Kidney (tissue), 13 donors: ENCODE measurements at regions not wholly inside any gene's neighbourhood (a gene's known extent, or its start where the extent isn't known, plus 50 kb on each side); places are given as distances from the start of the nearest gene placed in this dataset.

Experiments
- DNase-seq, 5 donors: peaks; one replicate each; pipeline ENCODE4 v3.0.0-alpha.2; 2013 to 2020
- FAIRE-seq: peaks from 2 replicates; lab custom pipeline; 2012; peaks lifted over from hg19 to GRCh38; lab: Jason Lieb, UNC
- H3K27ac ChIP-seq, 2 donors: one replicate each; pipeline ENCODE4 v1.7.0; 2013; ENCODE audit warnings: low read depth in 2 of 2, low read length in 2 of 2, inconsistent platforms in 1 of 2
- H3K27me3 ChIP-seq: one replicate; pipeline ENCODE4 v1.7.1; 2013; ENCODE audit warnings: low read length, inconsistent platforms; ENCODE audit not compliant: control insufficient read depth, insufficient read depth
- H3K36me3 ChIP-seq, 3 donors: one replicate each; pipeline versions ENCODE4 v1.7.0 to v1.7.1; 2013; ENCODE audit warnings: low read length in 3 of 3, control low read depth in 1 of 3, inconsistent platforms in 1 of 3; ENCODE audit not compliant: insufficient read depth in 3 of 3, control insufficient read depth in 2 of 3
- H3K4me1 ChIP-seq, 3 donors: one replicate each; pipeline versions ENCODE4 v1.7.0 to v1.7.1; 2013; ENCODE audit warnings: low read length in 3 of 3, inconsistent platforms in 1 of 3, low read depth in 1 of 3; ENCODE audit not compliant: control insufficient read depth in 2 of 3, insufficient read depth in 2 of 3
- H3K4me3 ChIP-seq, 3 donors: one replicate each; pipeline versions ENCODE4 v1.7.0 to v1.8.1; 2013; ENCODE audit warnings: low read length in 3 of 3, control low read depth in 1 of 3, inconsistent platforms in 1 of 3
- H3K9ac ChIP-seq, 3 donors: one replicate each; pipeline versions ENCODE4 v1.7.0 to v1.7.1; 2013; ENCODE audit warnings: low read length in 3 of 3, control low read depth in 1 of 3, inconsistent platforms in 1 of 3
- H3K9me3 ChIP-seq, 3 donors: one replicate each; pipeline versions ENCODE4 v1.7.0 to v1.7.1; 2013; ENCODE audit warnings: low read length in 3 of 3, control low read depth in 1 of 3, inconsistent platforms in 1 of 3; ENCODE audit not compliant: control insufficient read depth in 2 of 3, insufficient read depth in 1 of 3
- intact Hi-C: fragments of 100-400 bp; cut with DNase I; formaldehyde crosslinking; loops from one replicate; pipeline ENCODE4 v1.11.1; 2022
- TF ChIP-seq, protein P1 (sequence below): IDR thresholded peaks from 3 replicates; pipeline ENCODE4 v1.5.1; 2012; ENCODE audit warnings: mild to moderate bottlenecking, moderate library complexity, borderline replicate concordance; ENCODE audit not compliant: insufficient read depth; ENCODE audit errors: extremely low read depth
- donor health status: control.
- donor health status: control.
- donor health status: control.
- donor health status: control.
- donor health status: control.
- donor health status: DM: yes; HTN: yes; CAD: no.
- donor health status: Normal renal cell carcinoma (clear cell type).

DNA sequence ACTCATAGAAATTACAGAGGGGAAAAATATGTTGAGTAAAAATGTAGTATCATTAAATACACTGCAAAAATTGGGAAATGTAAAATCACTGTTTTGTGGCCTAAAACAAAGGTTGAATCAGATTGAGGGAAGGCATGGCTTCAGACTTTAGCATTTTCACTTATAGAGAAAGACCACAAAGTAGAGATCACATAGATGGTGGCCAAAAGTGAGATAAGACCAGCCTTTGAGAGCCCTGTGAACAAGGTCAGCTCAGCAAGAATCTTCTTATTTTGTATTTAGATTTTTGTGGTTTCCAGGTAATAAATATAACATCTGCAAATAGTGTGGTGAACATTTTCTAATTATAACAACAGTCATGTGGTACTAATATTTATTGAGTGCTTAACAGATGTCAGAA lies 544.8 kb upstream of the DPPA4 start:
- no peaks in the 10 kb centered on the region for H3K36me3 ChIP-seq
- H3K27ac ChIP-seq, result no peak overlapping the region
- no peaks in the 10 kb centered on the region for H3K27me3 ChIP-seq
- FAIRE-seq, result no peak
- TF ChIP-seq, protein P1, sequence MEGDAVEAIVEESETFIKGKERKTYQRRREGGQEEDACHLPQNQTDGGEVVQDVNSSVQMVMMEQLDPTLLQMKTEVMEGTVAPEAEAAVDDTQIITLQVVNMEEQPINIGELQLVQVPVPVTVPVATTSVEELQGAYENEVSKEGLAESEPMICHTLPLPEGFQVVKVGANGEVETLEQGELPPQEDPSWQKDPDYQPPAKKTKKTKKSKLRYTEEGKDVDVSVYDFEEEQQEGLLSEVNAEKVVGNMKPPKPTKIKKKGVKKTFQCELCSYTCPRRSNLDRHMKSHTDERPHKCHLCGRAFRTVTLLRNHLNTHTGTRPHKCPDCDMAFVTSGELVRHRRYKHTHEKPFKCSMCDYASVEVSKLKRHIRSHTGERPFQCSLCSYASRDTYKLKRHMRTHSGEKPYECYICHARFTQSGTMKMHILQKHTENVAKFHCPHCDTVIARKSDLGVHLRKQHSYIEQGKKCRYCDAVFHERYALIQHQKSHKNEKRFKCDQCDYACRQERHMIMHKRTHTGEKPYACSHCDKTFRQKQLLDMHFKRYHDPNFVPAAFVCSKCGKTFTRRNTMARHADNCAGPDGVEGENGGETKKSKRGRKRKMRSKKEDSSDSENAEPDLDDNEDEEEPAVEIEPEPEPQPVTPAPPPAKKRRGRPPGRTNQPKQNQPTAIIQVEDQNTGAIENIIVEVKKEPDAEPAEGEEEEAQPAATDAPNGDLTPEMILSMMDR, result no peak
- H3K4me1 ChIP-seq, result no peaks in the 10 kb centered on the region
- H3K4me3 ChIP-seq, result no peak overlapping the region
- DNase-seq, result no peak
- no peaks in the 10 kb centered on the region for H3K9me3 ChIP-seq
- H3K9ac ChIP-seq, result no peak overlapping the region
- intact Hi-C loops, result no loop called here

- DNase-seq, result no peak
- Histone ChIP-seq H3K4me1 (no peaks in the 10 kb centered on the region), H3K36me3 (no peaks in the 10 kb centered on the region), H3K27me3 (no peaks in the 10 kb centered on the region), H3K9ac (no peak overlapping the region), H3K4me3 (no peak overlapping the region), H3K27ac (no peak overlapping the region), H3K9me3 (no peaks in the 10 kb centered on the region)
- intact Hi-C loops, result no loop called here
- FAIRE-seq, result no peak
- TF ChIP-seq, protein P1, result no peak
Measured at GRCh38 chr3:109887293-109887692, 549.9 kb upstream of the DPPA4 start.

DNA sequence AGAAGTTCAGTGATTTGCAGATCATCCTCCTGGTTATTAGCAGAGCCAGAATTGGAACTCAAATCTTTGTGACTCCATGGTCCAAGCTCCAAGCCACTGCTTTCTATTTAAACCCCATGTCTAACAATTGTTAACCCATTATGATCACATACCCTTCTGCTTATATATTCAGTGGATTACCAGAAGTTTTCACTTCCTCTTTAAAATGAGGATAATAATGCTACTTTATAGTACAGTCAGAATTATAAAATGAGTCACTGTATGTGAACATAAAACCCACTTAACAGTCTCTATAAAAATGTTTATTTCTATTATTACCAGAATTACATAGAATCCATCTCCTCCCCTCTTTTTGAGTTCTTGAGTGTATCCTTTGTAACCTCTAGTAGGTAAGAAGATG lies 550.7 kb upstream of the DPPA4 start:
- H3K4me3 ChIP-seq, result no peak overlapping the region
- intact Hi-C loops, result no loop called here
- H3K9ac ChIP-seq, result no peak overlapping the region
- no peaks in the 10 kb centered on the region for H3K27me3 ChIP-seq
- H3K27ac ChIP-seq, result no peak overlapping the region
- no peak for FAIRE-seq
- no peaks in the 10 kb centered on the region for H3K4me1 ChIP-seq
- no peaks in the 10 kb centered on the region for H3K9me3 ChIP-seq
- no peaks in the 10 kb centered on the region for H3K36me3 ChIP-seq
- DNase-seq, result no peak
- TF ChIP-seq, protein P1, result no peak

GRCh38 chr3:109897734-109898133 lies 560.4 kb upstream of the DPPA4 start:
- DNase-seq (no peak), FAIRE-seq (no peak)
- no peaks in the 10 kb centered on the region for H3K9me3 ChIP-seq
- no peak overlapping the region for H3K9ac ChIP-seq
- H3K4me3 ChIP-seq, result no peak overlapping the region
- no peaks in the 10 kb centered on the region for H3K4me1 ChIP-seq
- no peaks in the 10 kb centered on the region for H3K27me3 ChIP-seq
- TF ChIP-seq, protein P1, result no peak
- intact Hi-C loops, result no loop called here
- no peak overlapping the region for H3K27ac ChIP-seq
- no peaks in the 10 kb centered on the region for H3K36me3 ChIP-seq
